NOMO-1 treated with dmso at 0.1 percent for 144 hours (cell line): ENCODE measurements at regions not wholly inside any gene's neighbourhood (a gene's known extent, or its start where the extent isn't known, plus 50 kb on each side); places are given as distances from the start of the nearest gene placed in this dataset.
"Not testable (repeated sequence)": the region's sequence is repeated elsewhere in the genome, so short reads cannot be mapped to it uniquely, and the experiment has no call there.

ENCODE experiments used
- DNase-seq: peaks from one replicate; lab custom pipeline; 2025; ENCODE audit not compliant: unreplicated experiment; lab: John Stamatoyannopoulos, UW

- DNase-seq, result no peak
Measured at GRCh38 chr1:177891809-177892208, 78.0 kb downstream of the SEC16B start.

DNA sequence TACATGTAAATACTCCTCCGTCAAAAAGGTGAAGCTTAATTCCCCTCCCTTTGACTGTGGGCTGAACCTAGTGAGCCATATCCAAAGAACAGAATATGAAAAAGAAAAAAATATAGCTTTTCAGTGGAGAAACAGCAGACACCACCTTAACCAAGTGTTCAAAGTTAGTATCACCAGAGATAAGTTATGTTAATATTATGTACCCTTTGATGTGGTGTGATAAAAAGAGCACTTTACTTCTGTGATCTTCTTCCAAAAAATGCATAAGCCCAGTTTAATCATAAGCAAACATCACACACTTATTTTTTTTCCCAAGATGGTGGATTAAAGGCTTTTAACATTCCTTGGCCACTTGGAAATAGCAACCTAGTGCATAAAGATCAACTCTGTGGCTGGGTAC lies 79.4 kb downstream of the SEC16B start:
- no peak for DNase-seq

GRCh38 chr1:177884479-177885021 lies 85.3 kb downstream of the SEC16B start:
- DNase-seq, result no peak

GRCh38 chr1:177883581-177883980 lies 86.3 kb downstream of the SEC16B start:
- DNase-seq, result no peak

DNA sequence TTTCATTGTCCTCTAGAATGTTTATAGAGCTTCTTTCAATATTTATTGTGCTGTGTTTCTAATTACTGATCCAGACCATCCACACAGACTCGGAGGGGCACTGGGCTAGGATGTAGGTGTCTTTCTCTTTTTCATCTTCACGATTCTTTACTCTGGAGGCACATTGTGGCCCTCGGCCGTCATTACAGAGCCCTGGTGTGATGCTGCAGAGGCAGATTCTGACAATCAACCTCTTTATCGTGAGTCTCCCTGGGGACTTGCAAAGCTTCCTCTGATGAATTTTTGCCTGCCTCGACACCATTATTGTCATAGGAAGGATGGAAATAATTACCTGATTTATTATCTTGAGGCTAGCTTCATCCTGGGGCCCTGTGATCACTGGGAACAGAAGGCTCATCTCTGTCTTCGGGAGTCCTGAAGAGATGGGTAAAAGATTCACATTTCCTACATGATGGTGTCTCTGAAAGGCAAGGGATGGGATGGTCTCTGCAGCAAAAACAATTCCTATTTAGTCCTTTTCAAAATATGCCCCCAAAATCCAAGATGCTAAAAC lies 89.4 kb downstream of the SEC16B start:
- no peak for DNase-seq

- DNase-seq, result no peak
Measured at GRCh38 chr1:177877086-177877485, 92.8 kb downstream of the SEC16B start.

GRCh38 chr1:177873238-177873637 lies 96.6 kb downstream of the SEC16B start:
- DNase-seq, result no peak

DNA sequence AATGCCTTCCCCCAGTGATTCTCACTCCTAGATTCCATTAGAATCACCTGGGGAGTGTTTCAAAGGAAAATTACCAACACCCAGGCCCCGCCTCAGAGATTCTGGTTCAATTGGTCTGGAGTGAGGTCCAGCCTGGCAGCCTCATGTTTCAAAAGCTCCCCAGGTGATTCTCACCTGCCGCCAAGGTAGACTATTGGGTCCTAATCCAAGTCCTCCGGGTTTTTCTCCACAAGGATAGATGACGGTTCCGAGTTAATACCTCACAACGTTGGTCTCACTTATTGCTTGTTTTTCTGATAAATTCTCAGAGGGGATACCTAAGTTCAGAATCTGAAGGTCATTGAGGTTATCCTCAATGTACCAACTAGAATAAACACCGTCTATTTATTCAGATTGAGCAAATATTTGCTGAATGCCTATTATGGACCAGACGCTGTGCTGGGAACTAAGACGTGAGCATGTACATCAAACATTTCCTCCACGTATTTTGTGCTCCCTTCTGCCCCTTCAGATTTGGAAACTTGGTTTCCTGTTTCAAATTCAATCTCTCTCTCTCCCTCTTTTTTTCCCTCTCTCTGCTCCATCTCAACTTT lies 97.5 kb downstream of the SEC16B start:
- DNase-seq, result no peak

DNA sequence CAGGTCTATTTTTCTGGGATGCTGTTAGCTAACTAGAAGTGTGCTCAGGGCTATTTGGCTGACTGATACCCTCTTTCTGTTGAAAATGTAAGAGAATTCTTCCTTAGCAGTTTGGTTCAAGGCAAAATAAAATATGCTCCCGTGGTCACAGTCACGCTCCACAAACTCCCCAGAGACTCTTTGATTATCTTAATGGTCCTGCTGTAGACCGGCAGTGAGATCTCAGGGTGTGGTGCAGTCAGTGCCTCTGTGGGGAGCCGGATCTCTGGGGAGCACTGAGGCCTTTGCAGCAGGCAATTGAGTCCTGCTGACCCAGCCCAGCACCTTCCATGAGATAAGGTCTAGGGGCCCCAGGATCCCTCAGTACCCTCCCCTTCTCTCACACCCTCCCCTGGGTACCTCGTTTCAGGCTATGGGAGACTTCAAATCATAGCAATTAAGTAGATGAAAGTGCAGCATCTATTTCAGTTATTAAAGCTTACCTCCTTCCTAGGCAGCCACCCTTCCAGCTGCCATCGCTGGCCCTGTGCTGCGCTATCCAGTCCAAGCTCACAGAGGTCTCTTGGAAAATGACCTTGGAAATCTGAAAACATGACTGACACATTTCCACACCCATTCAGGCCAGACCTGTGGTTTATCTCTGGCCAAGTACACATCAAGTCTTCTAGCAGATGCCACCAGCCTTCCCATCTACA lies 98.1 kb downstream of the SEC16B start:
- no peak for DNase-seq

GRCh38 chr1:177869586-177869985 lies 100.3 kb downstream of the SEC16B start:
- no peak for DNase-seq

DNA sequence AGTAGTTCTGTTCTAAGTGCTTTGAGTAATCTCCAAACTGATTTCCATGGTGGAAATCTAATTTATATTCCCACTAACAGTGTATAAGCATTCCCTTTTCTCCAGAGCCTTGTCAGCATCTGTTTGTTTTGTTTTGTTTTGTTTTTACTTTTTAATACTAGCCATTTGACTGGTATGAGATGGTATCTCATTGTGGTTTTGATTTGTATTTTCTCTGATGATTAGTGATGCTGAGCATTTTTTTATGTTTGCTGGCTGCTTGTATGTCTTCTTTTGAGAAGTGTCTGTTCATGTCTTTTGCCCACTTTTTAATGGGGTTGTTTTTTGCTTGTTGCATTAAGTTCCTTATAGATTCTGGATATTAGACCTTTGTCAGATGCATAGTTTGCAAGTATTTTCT lies 100.8 kb downstream of the SEC16B start:
- not testable (repeated sequence) for DNase-seq

DNA sequence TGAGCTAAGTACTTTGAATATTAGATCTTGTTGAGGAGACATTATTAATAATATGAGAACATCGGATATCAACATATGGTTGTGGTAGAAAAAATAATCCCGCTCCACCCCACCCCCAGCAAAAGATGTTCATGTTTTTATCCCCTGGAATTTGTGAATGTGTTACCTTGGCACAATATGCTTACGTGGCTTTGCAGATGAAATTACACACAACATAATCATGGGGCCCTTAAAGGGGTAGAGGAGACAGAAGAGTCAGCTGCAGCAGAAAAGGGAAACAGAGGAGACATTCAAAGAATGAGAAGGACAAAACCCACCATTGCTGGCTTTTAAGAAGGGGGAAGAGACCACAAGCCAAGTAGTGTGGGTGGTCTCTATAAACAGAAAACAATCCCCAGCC lies 104.1 kb downstream of the SEC16B start:
- DNase-seq, result no peak

GRCh38 chr1:177864538-177865305 lies 105.1 kb downstream of the SEC16B start:
- DNase-seq, result no peak

DNA sequence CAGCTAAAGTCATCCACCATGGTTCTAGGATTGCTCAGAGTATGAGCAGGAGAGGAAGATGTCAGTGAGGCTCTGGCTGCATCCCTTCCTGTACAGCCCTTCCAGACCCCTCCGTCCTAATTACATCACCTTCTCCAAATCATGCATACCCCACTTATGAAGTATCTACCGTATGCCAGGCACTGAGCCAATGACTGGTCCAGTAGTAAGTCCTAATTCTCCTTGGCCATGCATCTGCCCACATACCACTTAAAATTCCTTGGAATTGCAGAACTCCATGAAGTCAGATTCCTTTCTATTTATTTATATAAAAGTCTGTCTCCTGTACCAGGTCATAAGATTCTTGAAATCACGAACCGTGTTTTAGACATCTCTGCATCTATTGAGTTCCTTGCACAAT lies 106.1 kb downstream of the SEC16B start:
- no peak for DNase-seq

DNA sequence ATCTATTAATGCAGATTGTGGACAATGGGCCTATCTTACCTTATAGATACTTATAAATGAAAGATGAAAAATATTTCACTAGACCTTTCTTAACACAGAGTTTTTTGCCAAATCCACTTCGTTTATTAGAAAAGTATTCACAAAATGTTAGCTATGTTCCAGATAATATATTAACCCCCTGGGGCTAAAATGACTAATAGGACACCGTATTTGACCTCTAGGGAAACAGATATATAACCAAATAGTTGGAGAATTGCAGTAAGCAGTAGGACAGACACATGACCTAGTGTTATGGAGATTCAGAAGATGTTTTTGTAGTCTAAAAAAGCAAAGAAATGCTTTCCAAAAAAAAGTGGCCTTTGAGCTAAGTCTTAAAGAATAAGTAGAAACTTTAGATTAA lies 106.9 kb downstream of the SEC16B start:
- DNase-seq, result no peak

DNA sequence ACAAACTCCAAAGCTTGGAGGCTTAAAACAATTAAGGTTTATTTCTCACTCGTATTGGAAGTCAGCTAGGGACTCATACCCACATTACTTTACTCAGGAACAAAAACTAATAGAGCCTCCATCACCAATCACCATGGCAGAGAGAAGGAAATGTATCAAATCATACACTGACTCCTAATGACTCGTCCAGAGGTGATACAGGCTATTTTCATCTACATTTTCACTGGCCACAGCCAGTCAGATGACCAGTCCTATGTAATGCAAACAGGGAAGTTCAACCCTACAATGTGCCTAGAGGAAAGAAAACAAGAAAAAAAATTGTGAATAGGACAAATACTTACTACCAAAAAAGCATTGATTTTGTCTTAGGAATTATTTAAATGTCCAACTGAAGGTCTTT lies 110.3 kb downstream of the SEC16B start:
- DNase-seq, result no peak

- DNase-seq, result no peak
Measured at GRCh38 chr1:177858332-177858821, 111.5 kb downstream of the SEC16B start.

DNA sequence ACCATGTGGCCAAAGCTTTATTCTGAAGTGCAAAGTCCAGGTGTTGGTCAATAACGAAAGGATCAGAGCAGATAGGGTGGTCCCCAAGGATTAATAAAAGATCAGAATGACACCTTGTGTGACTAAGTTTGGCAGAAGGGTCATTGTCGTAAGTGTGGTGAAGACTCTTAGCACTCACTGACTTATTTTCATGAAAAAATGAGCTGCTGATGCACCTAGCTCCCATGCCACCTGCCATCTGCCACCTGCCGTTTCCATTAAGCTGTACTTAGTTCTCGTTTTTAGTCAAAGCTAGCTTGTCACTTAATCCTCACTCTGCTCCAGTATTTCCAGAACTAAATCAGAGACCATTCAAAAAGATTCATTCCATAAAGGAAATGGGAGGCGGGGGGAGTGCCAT lies 112.6 kb downstream of the SEC16B start:
- DNase-seq, result no peak

GRCh38 chr1:177854951-177855350 lies 114.9 kb downstream of the SEC16B start:
- no peak for DNase-seq

- no peak for DNase-seq
Measured at GRCh38 chr1:177849579-177850290, 120.1 kb downstream of the SEC16B start.

- DNase-seq, result no peak
Measured at GRCh38 chr1:177849130-177849529, 120.7 kb downstream of the SEC16B start.
